ENCODE measurements at regions not wholly inside any gene's neighbourhood (a gene's known extent, or its start where the extent isn't known, plus 50 kb on each side); places are given as distances from the start of the nearest gene placed in this dataset.

DNA sequence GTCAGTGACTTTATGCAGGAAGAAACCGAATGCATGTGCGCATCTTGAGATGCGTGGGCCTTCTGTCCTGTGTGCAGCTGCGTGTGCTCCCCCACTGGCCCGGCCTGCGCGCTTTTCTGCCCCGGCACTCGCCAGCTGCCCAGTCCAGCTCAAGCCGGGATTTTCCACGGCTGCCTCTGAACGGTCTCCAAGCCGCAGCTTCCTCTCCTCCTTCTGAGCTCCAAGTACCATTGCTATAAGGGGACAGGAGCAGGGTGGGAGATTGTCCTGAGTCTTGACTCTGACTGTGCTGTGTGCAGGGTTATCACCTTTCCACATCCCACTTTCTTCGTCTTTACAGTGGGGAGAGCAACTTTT is 302.8 kb downstream of the THBS2 start:
- TF ChIP-seq, protein P1, sequence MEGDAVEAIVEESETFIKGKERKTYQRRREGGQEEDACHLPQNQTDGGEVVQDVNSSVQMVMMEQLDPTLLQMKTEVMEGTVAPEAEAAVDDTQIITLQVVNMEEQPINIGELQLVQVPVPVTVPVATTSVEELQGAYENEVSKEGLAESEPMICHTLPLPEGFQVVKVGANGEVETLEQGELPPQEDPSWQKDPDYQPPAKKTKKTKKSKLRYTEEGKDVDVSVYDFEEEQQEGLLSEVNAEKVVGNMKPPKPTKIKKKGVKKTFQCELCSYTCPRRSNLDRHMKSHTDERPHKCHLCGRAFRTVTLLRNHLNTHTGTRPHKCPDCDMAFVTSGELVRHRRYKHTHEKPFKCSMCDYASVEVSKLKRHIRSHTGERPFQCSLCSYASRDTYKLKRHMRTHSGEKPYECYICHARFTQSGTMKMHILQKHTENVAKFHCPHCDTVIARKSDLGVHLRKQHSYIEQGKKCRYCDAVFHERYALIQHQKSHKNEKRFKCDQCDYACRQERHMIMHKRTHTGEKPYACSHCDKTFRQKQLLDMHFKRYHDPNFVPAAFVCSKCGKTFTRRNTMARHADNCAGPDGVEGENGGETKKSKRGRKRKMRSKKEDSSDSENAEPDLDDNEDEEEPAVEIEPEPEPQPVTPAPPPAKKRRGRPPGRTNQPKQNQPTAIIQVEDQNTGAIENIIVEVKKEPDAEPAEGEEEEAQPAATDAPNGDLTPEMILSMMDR (conservative IDR thresholded peaks at IDR 0.05), result no peak
- TF ChIP-seq EZH2 (IDR thresholded peaks at IDR 0.05; ENCODE audit: low read depth), result no peak
